ENCODE measurements at regions not wholly inside any gene's neighbourhood (a gene's known extent, or its start where the extent isn't known, plus 50 kb on each side); places are given as distances from the start of the nearest gene placed in this dataset.

- 80% methylated on average over 2 of the region's 3 CpGs; no CpG with 5 or more reads in 1 of the 2 experiments for WGBS, 2 experiments (ENCODE audit: extremely low coverage in 2 of 2, insufficient read length in 1 of 2)
- no peak for ATAC-seq (ENCODE audit: low read depth)
Observed at GRCh38 chr6:16914184-16914583, 152.9 kb upstream of the ATXN1 start.

More at GRCh38 chr6:16914184-16914583, 152.9 kb upstream of the ATXN1 start:
- POLR2A ChIA-PET (ENCODE audit: unreplicated experiment): no interaction called here
- no peak overlapping the region for H2BK120ac ChIP-seq (ENCODE audit: low read depth, low read length)
- H3K27me3 ChIP-seq (ENCODE audit: control insufficient read depth, insufficient read depth, low read length): no peaks in the 10 kb centered on the region
- H2BK5ac ChIP-seq (ENCODE audit: low read depth, low read length, poor library complexity, severe bottlenecking): no peak overlapping the region
- H4K20me1 ChIP-seq (ENCODE audit: insufficient read depth, low read length): peaks cover 5% of the 10 kb centered on the region; the same call in 1 of the 2 replicates
- dilution Hi-C loops (cut with HindIII; ENCODE audit: low sequenced_read_pairs, unreplicated experiment): no loop called here
- no peak overlapping the region for H3K4me3 ChIP-seq (ENCODE audit: insufficient read depth, low read depth, low read length)
- peaks cover 6% of the 10 kb centered on the region for H3K9me1 ChIP-seq (ENCODE audit: insufficient read depth, low read length)
- H2AK5ac ChIP-seq (ENCODE audit: low read depth, low read length): no peak overlapping the region
- H3K9me3 ChIP-seq (ENCODE audit: control insufficient read depth, insufficient read depth, low read length): peaks cover 3% of the 10 kb centered on the region; the same call in 1 of the 2 replicates
- in situ Hi-C loops (cut with MboI; ENCODE audit: low sequenced_read_pairs): no loop called here
- no peak overlapping the region for H3K27ac ChIP-seq (ENCODE audit: insufficient read depth, low read length)
- no peak overlapping the region for H2AFZ ChIP-seq (replicated peaks; ENCODE audit: low read length, poor library complexity)
- peaks cover 10% of the 10 kb centered on the region for H3K4me1 ChIP-seq (ENCODE audit: control insufficient read depth, insufficient read depth, low read length)
- intact Hi-C loops (cut with micrococcal nuclease): no loop called here
- no peaks in the 10 kb centered on the region for H3K36me3 ChIP-seq (ENCODE audit: control insufficient read depth, insufficient read depth, low read length)
- H3K4ac ChIP-seq (ENCODE audit: low read depth, low read length): no peak overlapping the region
- H3K56ac ChIP-seq (ENCODE audit: extremely low read depth, insufficient read depth, low read length): no peak overlapping the region
- H3K79me1 ChIP-seq (ENCODE audit: low read depth in 1 of 2, low read length in 2 of 2): no peaks in the 10 kb centered on the region
- no peak overlapping the region for H3K18ac ChIP-seq (ENCODE audit: low read depth, low read length)
- no peak for DNase-seq
- H3K9ac ChIP-seq (ENCODE audit: low read depth, low read length): no peak overlapping the region
- CTCF ChIA-PET: interaction anchor here (0.6 kb wide), 1 partner anchor 298 kb away, joined by 6 read pairs; no protein-coding TSS in a partner anchor
- no peak overlapping the region for H4K91ac ChIP-seq (ENCODE audit: insufficient read depth, low read depth, low read length)
- BruUV-seq (replicated peaks): no TSS peak
- no peak overlapping the region for H3K4me2 ChIP-seq (ENCODE audit: low read depth, low read length)
- no peak overlapping the region for H2AK9ac ChIP-seq (replicated peaks; ENCODE audit: low read depth, low read length, poor library complexity)
- no peak overlapping the region for H2BK20ac ChIP-seq (ENCODE audit: low read depth, low read length)
- no peak overlapping the region for H4K5ac ChIP-seq (ENCODE audit: low read depth, low read length)
- no peak overlapping the region for H3K23ac ChIP-seq (ENCODE audit: low read depth, low read length)
- H2BK15ac ChIP-seq (ENCODE audit: low read depth, low read length): no peak overlapping the region
- H4K8ac ChIP-seq (ENCODE audit: low read depth in 2 of 2, low read length in 2 of 2): no peak overlapping the region
- no peak overlapping the region for H3K14ac ChIP-seq (replicated peaks; ENCODE audit: low read depth, low read length)
- TF ChIP-seq NFE2L2 (IDR thresholded peaks at IDR 0.05; ENCODE audit: low read depth, low read length): no peak
- no peak for TF ChIP-seq BHLHE40 (IDR thresholded peaks at IDR 0.05; ENCODE audit: low read depth, low read length)
- TF ChIP-seq RAD21 (IDR thresholded peaks at IDR 0.05; ENCODE audit: low read length): no peak
- TF ChIP-seq SMC3 (IDR thresholded peaks at IDR 0.05; ENCODE audit: low read depth, low read length): no peak
- TF ChIP-seq CTCF (conservative IDR thresholded peaks at IDR 0.05; ENCODE audit: low read depth, low read length): no peak
- TF ChIP-seq RFX5 (IDR thresholded peaks at IDR 0.05; ENCODE audit: low read depth, low read length): no peak
- TF ChIP-seq MXI1 (IDR thresholded peaks at IDR 0.05; ENCODE audit: borderline replicate concordance, low read depth, low read length): no peak
- TF ChIP-seq CEBPB (IDR thresholded peaks at IDR 0.05; ENCODE audit: low read depth, low read length): no peak
